ENCODE measurements at regions not wholly inside any gene's neighbourhood (a gene's known extent, or its start where the extent isn't known, plus 50 kb on each side); places are given as distances from the start of the nearest gene placed in this dataset.

- no peak for DNase-seq
These were observed 264.7 kb upstream of the SLC14A2 start for GRCh38 chr18:45350404-45351156.

- no peak for DNase-seq
These were observed 262.4 kb upstream of the SLC14A2 start for GRCh38 chr18:45352874-45353273.

DNA sequence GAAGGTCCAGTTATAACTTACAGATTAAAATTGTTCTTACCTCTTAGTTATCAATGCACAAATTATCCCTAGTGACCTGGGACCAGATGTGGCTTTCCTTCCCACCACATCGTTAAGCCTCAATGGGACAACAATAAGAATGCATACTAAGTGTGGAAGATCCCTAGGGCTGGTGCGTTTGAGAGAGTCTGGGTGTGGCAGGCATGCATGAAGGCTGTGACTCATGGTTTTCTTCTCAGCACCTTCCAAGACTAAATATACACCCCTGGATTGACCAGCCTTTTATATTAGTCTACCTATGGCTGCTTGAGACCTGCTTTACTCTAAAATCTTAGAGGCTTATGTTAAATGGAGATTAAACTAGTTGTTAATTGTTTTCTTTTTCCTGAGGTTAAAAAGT is 261.7 kb upstream of the SLC14A2 start:
- DNase-seq: no peak

DNA sequence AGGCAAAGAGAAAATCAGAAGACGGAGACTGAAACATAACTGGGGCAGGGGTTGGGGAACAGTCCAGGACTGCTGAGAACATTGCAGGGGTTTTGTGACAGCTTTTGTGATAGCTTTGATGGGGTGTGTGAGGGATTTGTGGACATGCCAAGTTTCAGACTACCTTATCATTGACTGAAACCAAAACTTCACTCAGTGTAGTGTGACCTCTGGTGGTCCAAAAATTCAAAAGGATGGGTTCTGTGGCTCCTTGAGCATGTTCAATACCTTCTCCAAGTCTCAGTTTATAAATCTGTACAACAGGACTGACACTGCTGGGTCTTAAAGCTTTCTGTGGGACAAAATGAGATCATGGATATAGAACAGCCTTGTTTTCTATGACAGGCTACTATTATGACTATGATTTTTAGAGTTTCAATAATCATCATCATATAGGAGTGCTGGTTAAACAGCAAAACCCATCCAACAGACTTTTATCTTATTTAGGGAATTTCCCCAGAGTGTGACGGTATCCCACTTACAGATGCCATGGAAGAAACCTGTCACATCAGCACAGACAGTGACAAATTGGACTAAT is 259.2 kb upstream of the SLC14A2 start:
- no peak for DNase-seq

DNA sequence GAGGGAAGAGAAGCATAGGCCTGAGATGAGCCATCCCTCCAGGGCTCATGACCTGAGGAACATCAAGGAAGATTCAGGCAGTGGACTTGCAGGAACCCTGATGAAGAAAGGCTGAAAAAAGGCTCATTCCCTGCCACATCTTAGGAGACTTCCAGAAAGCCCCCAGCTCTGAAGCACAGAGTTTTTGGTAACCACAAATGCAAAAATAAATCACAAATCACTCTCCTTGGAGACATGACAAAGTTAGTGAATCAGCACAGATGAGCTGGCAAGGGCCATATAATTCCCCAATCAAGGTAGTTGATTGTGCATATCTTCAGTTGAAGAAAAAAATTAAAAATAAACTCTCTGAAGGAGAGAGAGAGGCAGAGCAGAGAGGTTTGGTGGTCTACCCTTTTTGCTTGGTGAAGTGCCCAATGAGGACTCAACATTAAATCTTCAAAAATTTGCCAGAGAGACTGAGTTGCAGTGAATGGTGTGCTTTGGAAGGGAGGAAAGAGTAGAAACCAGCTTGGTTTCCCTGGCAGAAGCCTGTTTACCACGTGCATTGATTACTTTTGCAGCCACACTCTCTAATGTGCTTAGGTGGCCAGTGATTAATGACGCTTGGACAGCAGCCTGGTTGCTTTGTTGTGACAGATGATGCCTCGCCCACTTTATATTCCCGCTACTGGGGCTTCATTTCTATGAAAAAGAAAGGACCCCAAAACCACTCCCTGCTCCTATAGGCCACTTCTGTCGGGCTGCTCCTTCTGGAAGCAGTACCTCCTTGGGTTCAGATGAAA is 257.4 kb upstream of the SLC14A2 start:
- no peak for DNase-seq

DNA sequence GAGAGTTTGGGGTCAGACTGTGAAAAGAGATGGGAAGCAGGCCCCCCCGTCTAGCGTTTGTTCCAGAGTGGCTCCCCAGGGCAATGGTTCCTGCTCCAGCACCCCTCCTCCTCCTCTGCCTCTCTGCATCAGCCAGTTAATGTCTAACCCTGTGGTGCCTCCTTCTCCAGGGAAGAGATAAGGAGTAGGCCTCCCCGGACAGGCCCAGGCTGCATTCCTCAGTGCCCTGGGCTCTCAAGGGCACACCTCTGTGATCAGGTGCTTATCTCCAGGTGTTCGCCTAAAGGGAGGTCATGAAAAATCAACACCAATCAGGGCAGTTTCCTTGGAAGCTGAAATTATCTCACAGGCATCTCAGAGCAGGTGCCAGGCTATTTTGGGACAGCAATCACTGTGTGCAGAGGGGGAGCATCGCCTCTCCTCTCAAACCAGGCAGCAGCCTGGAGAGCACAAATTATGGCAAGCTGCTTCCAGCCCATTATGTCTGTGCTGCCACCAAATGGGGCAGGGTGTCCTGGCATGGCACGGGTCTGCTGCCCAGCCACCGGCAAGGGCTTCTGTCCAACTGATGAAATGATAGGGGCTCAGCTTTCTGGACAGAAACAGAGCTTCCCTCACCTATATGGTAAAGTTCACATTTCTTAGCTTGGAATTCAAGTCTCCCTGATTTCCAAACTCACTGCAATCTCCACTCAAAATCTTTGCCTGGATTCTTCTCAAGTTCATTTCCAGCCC is 255.8 kb upstream of the SLC14A2 start:
- DNase-seq: no peak

GRCh38 chr18:45361125-45361851 is 254.0 kb upstream of the SLC14A2 start:
- no peak for DNase-seq

DNA sequence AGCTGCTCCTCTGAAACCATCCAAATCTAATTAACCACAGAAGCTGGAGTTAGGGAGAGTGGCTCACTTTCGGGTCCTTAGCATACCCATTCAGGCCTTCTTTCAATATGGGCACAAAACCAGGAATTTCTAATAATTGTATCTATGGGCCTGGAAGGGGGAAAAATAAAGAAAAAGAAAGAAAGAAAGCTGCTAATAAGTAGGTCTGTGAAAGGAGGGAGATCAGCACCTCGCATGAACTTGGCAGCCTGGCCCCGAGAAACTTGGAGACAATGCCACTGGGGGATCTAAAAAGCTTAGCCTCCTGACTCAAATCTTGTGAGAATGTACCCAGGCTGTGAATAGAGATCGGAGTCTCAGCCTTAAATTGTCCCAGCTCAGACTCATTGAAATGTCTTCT is 252.1 kb upstream of the SLC14A2 start:
- no peak for DNase-seq

DNA sequence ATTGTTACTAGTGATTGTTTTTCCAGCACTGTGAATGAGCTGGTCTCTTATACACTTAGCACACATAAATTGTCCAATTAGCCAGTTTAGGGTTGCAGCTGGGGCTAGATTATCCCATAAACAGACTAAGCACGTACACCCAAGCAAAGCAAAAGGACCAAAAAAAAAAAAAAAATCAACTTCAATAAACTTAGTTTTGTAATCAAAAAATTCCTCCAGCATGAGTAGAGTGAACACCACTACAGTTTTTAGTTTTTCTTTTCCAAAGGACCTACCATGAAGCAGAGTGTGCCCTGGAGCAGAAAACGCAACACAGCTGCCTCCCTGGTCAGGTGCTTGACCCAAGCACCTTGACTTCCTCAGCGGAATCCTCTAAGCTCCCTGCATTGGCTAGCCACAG is 249.4 kb upstream of the SLC14A2 start:
- no peak for DNase-seq

DNA sequence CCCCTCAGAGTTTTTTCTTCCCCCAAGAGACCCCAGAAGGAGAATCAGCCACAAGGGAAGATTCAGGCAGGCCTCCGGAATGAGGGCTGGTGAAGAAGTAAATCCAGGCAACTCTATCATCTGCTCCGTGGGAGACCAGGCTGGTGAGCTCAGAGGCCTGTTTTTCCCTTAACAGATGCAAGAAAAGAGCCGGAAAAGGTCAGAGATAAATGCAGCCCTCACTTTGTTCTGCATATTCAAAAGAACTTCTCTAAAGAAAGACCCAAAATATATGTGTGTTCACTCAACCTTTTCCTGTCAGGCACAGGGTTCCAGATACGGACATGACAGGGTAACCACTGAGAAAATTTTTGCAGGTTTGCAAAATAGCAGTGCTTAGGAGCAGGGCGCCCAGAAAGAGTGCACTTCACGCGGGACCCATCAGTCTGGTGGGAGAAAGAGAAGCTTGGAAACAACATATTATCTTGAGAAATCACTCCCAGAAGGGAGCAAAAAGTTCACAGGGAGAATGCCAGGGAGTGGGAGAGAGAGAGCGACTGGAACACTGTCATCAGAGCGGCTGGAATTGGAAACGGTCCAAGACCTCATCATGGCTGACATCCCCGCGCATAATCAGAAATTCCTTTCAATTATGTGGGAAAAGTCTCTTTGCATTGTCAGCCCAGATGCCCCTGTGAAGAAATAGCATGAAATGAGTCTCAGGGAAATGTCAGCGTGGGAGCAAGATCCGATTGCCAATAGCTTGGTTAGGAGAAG is 244.8 kb upstream of the SLC14A2 start:
- DNase-seq: no peak

DNA sequence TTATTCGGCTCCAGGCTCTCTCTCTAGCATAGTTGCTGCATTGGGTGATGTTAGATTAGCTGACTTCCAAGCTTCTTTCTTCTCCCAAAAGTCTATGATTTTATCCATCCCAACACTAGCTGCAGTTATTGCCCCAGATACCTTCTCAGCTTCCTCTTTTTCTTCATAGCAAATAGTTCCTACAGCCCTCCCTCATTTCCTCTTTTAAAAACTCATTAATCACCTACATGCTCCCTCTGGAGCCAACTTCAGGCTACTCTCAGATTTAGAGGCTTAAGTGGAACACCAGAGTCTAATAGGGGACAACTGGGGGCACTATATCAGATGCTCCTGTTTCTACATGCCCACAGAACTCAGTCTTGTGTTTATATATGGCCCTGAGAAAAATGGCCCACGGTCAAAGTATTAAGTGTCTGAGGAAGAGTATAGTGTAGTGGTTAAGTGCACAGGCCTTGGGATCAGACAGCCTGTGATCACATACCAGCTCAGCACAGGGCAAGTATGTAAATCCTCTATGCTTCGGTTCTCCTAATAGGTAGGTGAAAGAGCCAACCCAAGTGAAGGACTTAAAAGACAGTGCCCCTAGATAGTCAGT is 241.9 kb upstream of the SLC14A2 start:
- DNase-seq: no peak

- no peak for DNase-seq
These were observed 241.0 kb upstream of the SLC14A2 start for GRCh38 chr18:45374236-45374635.

DNA sequence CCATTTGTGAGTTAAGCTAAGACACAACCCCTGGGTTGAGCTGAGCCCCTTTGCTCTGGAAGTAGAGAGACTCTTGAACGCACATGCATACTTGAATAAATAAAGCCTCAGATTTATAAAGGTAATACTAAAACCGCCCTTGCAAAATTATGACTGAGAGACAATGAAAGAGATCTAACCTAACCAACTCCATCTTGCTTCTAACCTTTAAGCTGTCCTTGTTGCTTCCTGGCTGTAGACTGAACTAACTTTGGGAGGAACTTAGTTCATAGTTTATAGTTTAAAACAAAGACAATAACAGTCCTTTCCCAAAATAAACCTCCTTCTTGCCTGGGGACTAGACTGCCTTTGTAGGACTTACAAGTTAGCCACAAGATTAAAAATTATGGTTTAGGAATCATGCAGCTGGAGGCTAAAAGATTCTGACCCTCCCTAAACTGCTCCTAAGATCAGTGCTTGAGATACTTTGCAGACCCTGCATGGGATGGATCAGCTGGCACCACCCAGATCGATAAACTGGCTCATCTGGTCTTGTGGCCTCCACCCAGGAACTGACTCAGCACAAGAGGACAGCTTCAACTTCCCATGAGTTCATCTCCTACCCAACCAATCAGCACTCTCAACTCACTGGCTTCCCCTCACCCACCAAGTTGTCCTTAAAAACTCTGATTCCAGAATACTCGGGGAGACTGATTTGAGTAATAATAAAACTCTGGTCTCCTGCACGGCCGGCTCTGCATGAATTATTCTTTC is 240.2 kb upstream of the SLC14A2 start:
- no peak for DNase-seq

GRCh38 chr18:45376193-45376592 is 239.1 kb upstream of the SLC14A2 start:
- no peak for DNase-seq

GRCh38 chr18:45378308-45378707 is 237.0 kb upstream of the SLC14A2 start:
- DNase-seq: no peak

DNA sequence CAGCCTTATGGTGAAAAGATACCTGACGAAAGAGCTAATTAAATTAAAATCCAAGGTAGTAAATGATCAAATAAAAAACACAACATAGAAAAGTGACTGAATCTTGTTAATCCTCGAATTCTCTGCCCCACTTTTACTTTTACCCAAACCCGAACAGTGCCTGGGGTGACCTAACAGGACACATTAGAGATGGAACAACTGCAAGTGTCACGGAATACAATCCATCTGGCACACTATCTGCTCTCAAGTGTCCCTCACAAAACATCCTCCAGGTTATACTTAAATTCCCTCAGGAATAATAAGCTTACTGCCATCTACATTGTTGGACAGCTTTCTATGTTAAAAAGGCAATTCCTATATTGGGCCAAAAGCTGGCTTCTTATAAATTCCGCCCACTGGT is 236.3 kb upstream of the SLC14A2 start:
- no peak for DNase-seq

GRCh38 chr18:45379903-45380302 is 235.4 kb upstream of the SLC14A2 start:
- no peak for DNase-seq

GRCh38 chr18:45381282-45381681 is 234.0 kb upstream of the SLC14A2 start:
- DNase-seq: no peak

DNA sequence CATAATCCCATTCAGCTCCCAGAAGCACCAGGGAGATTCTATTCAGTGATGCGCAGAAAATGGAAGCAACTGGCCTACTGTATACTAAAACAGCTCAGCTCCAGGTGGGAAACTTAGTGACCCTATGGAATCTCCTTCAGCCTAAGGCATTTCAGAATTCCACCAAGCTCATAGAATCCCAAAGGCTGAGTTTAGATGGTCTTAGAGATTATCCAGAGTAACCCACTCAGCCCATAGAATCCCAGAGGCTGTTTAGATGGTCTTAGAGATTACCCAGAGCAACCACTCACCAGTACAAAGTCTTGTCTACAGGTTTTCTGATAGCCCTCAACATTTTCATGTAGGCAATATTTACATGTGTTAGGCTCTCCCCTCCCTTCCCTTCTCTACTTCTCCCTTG is 232.0 kb upstream of the SLC14A2 start:
- no peak for DNase-seq

DNA sequence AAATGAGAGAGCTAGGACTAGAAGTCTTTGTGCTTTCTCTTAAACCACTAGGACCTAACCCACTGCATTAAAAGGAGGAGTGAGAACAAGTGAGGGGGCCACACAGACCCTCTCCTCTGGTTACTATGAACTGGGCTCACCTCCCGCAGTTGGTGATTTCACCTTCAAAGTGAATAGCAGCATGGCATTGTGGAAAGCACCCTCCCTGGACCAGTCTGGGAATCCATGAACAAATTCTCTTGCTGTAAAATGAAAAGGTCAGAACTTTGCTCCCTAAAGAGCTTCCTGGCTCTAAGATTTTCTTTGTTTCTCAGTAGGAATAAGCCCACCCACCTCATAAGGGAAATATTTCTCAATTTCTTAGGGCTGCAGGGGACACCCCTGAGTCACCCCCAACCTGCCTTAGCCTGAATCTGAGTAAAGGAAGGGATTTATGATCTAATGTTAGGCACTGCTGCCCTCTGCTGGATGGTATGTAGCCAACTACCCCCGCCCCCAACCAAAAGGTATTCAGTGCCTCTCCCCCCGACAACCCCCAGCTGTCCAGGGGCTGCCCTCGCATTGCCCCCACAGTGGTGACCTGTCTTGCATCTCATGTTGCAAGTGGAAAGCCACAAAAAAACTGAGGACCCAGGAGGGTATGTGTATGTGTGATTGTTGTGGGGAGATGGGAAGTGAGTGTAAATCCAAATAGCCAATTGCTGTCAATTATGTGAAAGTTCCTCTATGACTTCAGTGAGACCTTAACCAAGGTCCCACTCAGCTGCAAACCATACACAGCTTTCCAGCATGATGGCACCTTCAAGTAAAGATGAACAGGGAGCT is 230.9 kb upstream of the SLC14A2 start:
- peak; percentile 24 for DNase-seq

Measured in stimulated activated CD4-positive, alpha-beta T cell treated with anti-CD3 and anti-CD28 coated beads, Interleukin-4, amount 100 ng/mL, for 1 hour (primary cell).